IMR-90 (cell line): ENCODE measurements at regions not wholly inside any gene's neighbourhood (a gene's known extent, or its start where the extent isn't known, plus 50 kb on each side); places are given as distances from the start of the nearest gene placed in this dataset.

Experiments
- ATAC-seq: fragments of 200-7000 bp; cut with Tn5 transposase; 2 replicates; pipeline ENCODE4 v1.9.1; 2020; ENCODE audit warnings: low read depth, mild to moderate bottlenecking, moderate library complexity
- BruUV-seq: library from RNA; stranded (reverse); fragments of 400-500 nt; replicated peaks from 2 replicates; lab custom pipeline; 2021; lab: Mats Ljungman, UMichigan
- CTCF ChIA-PET: fragments of 300-600 bp; formaldehyde crosslinking; extraction: SDS; loops from one replicate; lab custom pipeline; 2021; ENCODE audit warnings: antibody characterized with exemption; lab: Yijun Ruan, JAX
- POLR2A ChIA-PET: fragments of 300-600 bp; sonication (Branson Sonifier 250); formaldehyde crosslinking; loops from one replicate; lab custom pipeline; 2022; ENCODE audit warnings: antibody characterized with exemption; ENCODE audit not compliant: unreplicated experiment; lab: Charles Lee
- DNase-seq: peaks from one replicate; pipeline ENCODE4 v3.0.0; 2013
- H2AFZ ChIP-seq: replicated peaks from 2 replicates; pipeline ENCODE3; 2013; ENCODE audit warnings: low read length, mild to moderate bottlenecking; ENCODE audit not compliant: poor library complexity
- H2AK5ac ChIP-seq: 2 replicates; pipeline ENCODE4 v1.6.1; 2013; ENCODE audit warnings: low read depth, low read length, inconsistent platforms
- H2AK9ac ChIP-seq: replicated peaks from 2 replicates; pipeline ENCODE3; 2013; ENCODE audit warnings: mild to moderate bottlenecking, low read depth, low read length, moderate library complexity; ENCODE audit not compliant: poor library complexity
- H2BK120ac ChIP-seq: 2 replicates; pipeline ENCODE4 v1.6.1; 2013; ENCODE audit warnings: low read depth, low read length, inconsistent platforms
- H2BK15ac ChIP-seq: 3 replicates; pipeline ENCODE4 v1.6.1; 2013; ENCODE audit warnings: low read depth, low read length, inconsistent platforms
- H2BK20ac ChIP-seq: 2 replicates; pipeline ENCODE4 v1.6.1; 2013; ENCODE audit warnings: low read depth, mild to moderate bottlenecking, inconsistent platforms, low read length, moderate library complexity
- H2BK5ac ChIP-seq: 2 replicates; pipeline ENCODE4 v1.6.1; 2013; ENCODE audit warnings: mild to moderate bottlenecking, low read depth, low read length, inconsistent platforms; ENCODE audit not compliant: poor library complexity, severe bottlenecking
- H3K14ac ChIP-seq: replicated peaks from 2 replicates; pipeline ENCODE4 v1.6.1; 2013; ENCODE audit warnings: low read depth, low read length, inconsistent platforms
- H3K18ac ChIP-seq: 2 replicates; pipeline ENCODE4 v1.6.1; 2013; ENCODE audit warnings: low read depth, low read length, control low read depth
- H3K23ac ChIP-seq: 2 replicates; pipeline ENCODE4 v1.6.1; 2013; ENCODE audit warnings: low read depth, low read length, inconsistent platforms
- H3K27ac ChIP-seq: 2 replicates; pipeline ENCODE4 v1.5.1; 2013; ENCODE audit warnings: mild to moderate bottlenecking, control low read depth, low read length; ENCODE audit not compliant: insufficient read depth
- H3K27me3 ChIP-seq: 2 replicates; pipeline ENCODE4 v1.6.1; 2013; ENCODE audit warnings: low read length; ENCODE audit not compliant: control insufficient read depth, insufficient read depth
- H3K36me3 ChIP-seq: 2 replicates; pipeline ENCODE4 v1.6.1; 2013; ENCODE audit warnings: low read length, mixed read lengths; ENCODE audit not compliant: control insufficient read depth, insufficient read depth
- H3K4ac ChIP-seq: 2 replicates; pipeline ENCODE4 v1.6.1; 2013; ENCODE audit warnings: low read depth, low read length, inconsistent platforms
- H3K4me1 ChIP-seq: 2 replicates; pipeline ENCODE4 v1.6.1; 2013; ENCODE audit warnings: low read length, mixed read lengths; ENCODE audit not compliant: control insufficient read depth, insufficient read depth
- H3K4me2 ChIP-seq: 2 replicates; pipeline ENCODE4 v1.6.1; 2013; ENCODE audit warnings: low read depth, mild to moderate bottlenecking, control low read depth, low read length, moderate library complexity
- H3K4me3 ChIP-seq: 2 replicates; pipeline ENCODE4 v1.5.1; 2013; ENCODE audit warnings: low read depth, mild to moderate bottlenecking, control low read depth, low read length, moderate library complexity; ENCODE audit not compliant: insufficient read depth
- H3K56ac ChIP-seq: 2 replicates; pipeline ENCODE4 v1.6.1; 2013; ENCODE audit warnings: low read length, inconsistent platforms; ENCODE audit not compliant: insufficient read depth; ENCODE audit errors: extremely low read depth
- H3K79me1 ChIP-seq, 2 experiments: 2 replicates each; pipeline ENCODE4 v1.6.1; 2013; ENCODE audit warnings: low read length in 2 of 2, inconsistent platforms in 1 of 2, low read depth in 1 of 2
- H3K9ac ChIP-seq: 2 replicates; pipeline ENCODE4 v1.6.1; 2013; ENCODE audit warnings: low read depth, low read length, control low read depth
- H3K9me1 ChIP-seq: 2 replicates; pipeline ENCODE4 v1.6.1; 2013; ENCODE audit warnings: low read length, inconsistent platforms; ENCODE audit not compliant: insufficient read depth
- H3K9me3 ChIP-seq: 2 replicates; pipeline ENCODE4 v1.6.1; 2013; ENCODE audit warnings: low read length; ENCODE audit not compliant: control insufficient read depth, insufficient read depth
- H4K20me1 ChIP-seq: 2 replicates; pipeline ENCODE4 v1.6.1; 2013; ENCODE audit warnings: low read length, inconsistent platforms; ENCODE audit not compliant: insufficient read depth
- H4K5ac ChIP-seq: 2 replicates; pipeline ENCODE4 v1.6.1; 2013; ENCODE audit warnings: mild to moderate bottlenecking, low read depth, low read length, control low read depth
- H4K8ac ChIP-seq, 2 experiments: 2 replicates each; pipeline ENCODE4 v1.6.1; 2013; ENCODE audit warnings: low read depth in 2 of 2, low read length in 2 of 2, control low read depth in 1 of 2, inconsistent platforms in 1 of 2
- H4K91ac ChIP-seq: 2 replicates; pipeline ENCODE4 v1.6.1; 2013; ENCODE audit warnings: low read depth, low read length, inconsistent platforms; ENCODE audit not compliant: insufficient read depth
- CEBPB ChIP-seq: IDR thresholded peaks from 2 replicates; pipeline ENCODE4 v1.6.1; 2012; ENCODE audit warnings: low read depth, low read length, improper control_type of control experiment
- CHD1 ChIP-seq: IDR thresholded peaks from 2 replicates; pipeline ENCODE4 v1.6.1; 2012; ENCODE audit warnings: low read depth, low read length, improper control_type of control experiment
- CTCF ChIP-seq: conservative IDR thresholded peaks from 2 replicates; pipeline ENCODE4 v1.5.1; 2012; ENCODE audit warnings: mild to moderate bottlenecking, low read depth, low read length, improper control_type of control experiment
- ELK1 ChIP-seq: fragments of 150-350 bp; IDR thresholded peaks from 2 replicates; pipeline ENCODE4 v1.6.1; 2016; ENCODE audit warnings: low read depth, mild to moderate bottlenecking, low read length, moderate library complexity, borderline replicate concordance
- MXI1 ChIP-seq: IDR thresholded peaks from 2 replicates; pipeline ENCODE4 v1.6.1; 2012; ENCODE audit warnings: low read depth, mild to moderate bottlenecking, low read length, moderate library complexity, borderline replicate concordance
- NFE2L2 ChIP-seq: fragments of 150-350 bp; IDR thresholded peaks from 2 replicates; pipeline ENCODE4 v1.6.1; 2016; ENCODE audit warnings: low read depth, mild to moderate bottlenecking, low read length
- POLR2A ChIP-seq: IDR thresholded peaks from 2 replicates; pipeline ENCODE4 v1.6.1; 2012; ENCODE audit warnings: mild to moderate bottlenecking, low read depth, low read length
- RAD21 ChIP-seq: IDR thresholded peaks from 2 replicates; pipeline ENCODE4 v1.6.1; 2012; ENCODE audit warnings: low read length, improper control_type of control experiment
- SMC3 ChIP-seq: fragments of 150-350 bp; IDR thresholded peaks from 2 replicates; pipeline ENCODE4 v1.6.1; 2016; ENCODE audit warnings: low read depth, mild to moderate bottlenecking, antibody characterized with exemption, low read length, moderate library complexity
- USF2 ChIP-seq: fragments of 150-350 bp; IDR thresholded peaks from 2 replicates; pipeline ENCODE4 v1.6.1; 2017; ENCODE audit warnings: mild to moderate bottlenecking, antibody characterized with exemption, low read length, low read depth
- dilution Hi-C: fragments of 300-500 bp; cut with HindIII; formaldehyde crosslinking; loops from one replicate; pipeline ENCODE4 v1.14.3; 2018; ENCODE audit warnings: low sequenced_read_pairs; ENCODE audit not compliant: unreplicated experiment
- in situ Hi-C: fragments of 300-500 bp; cut with MboI; formaldehyde crosslinking; loops from 3 replicates; pipeline ENCODE4 v1.14.3; 2019; ENCODE audit warnings: low sequenced_read_pairs, inconsistent platforms, mixed read lengths
- intact Hi-C: fragments of 100-400 bp; cut with micrococcal nuclease; formaldehyde crosslinking; loops from 2 replicates; pipeline ENCODE4 v1.10.0; 2022

- in situ Hi-C loops = no loop called here
- H3K4me1 ChIP-seq = no peaks in the 10 kb centered on the region
- CTCF ChIA-PET = no interaction called here
Measured at GRCh38 chr2:129381789-129382188, 597.7 kb upstream of the RAB6C start.

More at GRCh38 chr2:129381789-129382188, 597.7 kb upstream of the RAB6C start:
- no peak overlapping the region for H2AK5ac ChIP-seq
- no peak for DNase-seq
- POLR2A ChIA-PET = no interaction called here
- H4K91ac ChIP-seq = no peak overlapping the region
- H3K36me3 ChIP-seq = no peaks in the 10 kb centered on the region
- no TSS peak for BruUV-seq
- no peak overlapping the region for H2BK15ac ChIP-seq
- no peak overlapping the region for H3K9ac ChIP-seq
- no peak overlapping the region for H3K4me3 ChIP-seq
- H3K79me1 ChIP-seq = no peaks in the 10 kb centered on the region
- no peak overlapping the region for H3K27ac ChIP-seq
- no peak overlapping the region for H3K4ac ChIP-seq
- no peaks in the 10 kb centered on the region for H3K9me1 ChIP-seq
- H2BK120ac ChIP-seq = no peak overlapping the region
- ATAC-seq = no peak
- no peak for TF ChIP-seq RAD21
- no peak for TF ChIP-seq CEBPB
- no peak for TF ChIP-seq CTCF
- no peak for TF ChIP-seq POLR2A
- TF ChIP-seq ELK1 = no peak
- no peak for TF ChIP-seq MXI1
- no peak for TF ChIP-seq CHD1
- TF ChIP-seq NFE2L2 = no peak
- TF ChIP-seq SMC3 = no peak
- TF ChIP-seq USF2 = no peak
- H3K23ac ChIP-seq = no peak overlapping the region
- intact Hi-C loops = no loop called here
- H2BK5ac ChIP-seq = no peak overlapping the region
- H4K8ac ChIP-seq = no peak overlapping the region
- no peak overlapping the region for H3K18ac ChIP-seq
- H2BK20ac ChIP-seq = no peak overlapping the region
- no peak overlapping the region for H2AK9ac ChIP-seq
- H3K56ac ChIP-seq = no peak overlapping the region
- peaks cover 10% of the 10 kb centered on the region; the same call in 1 of the 2 replicates for H3K9me3 ChIP-seq
- no peaks in the 10 kb centered on the region for H3K27me3 ChIP-seq
- H4K20me1 ChIP-seq = no peaks in the 10 kb centered on the region
- dilution Hi-C loops = no loop called here
- no peak overlapping the region for H4K5ac ChIP-seq
- no peak overlapping the region for H3K4me2 ChIP-seq
- no peak overlapping the region for H2AFZ ChIP-seq
- H3K14ac ChIP-seq = no peak overlapping the region
